Effector memory CD8-positive, alpha-beta T cell (primary cell): ENCODE measurements at regions not wholly inside any gene's neighbourhood (a gene's known extent, or its start where the extent isn't known, plus 50 kb on each side); places are given as distances from the start of the nearest gene placed in this dataset.
"Not testable (repeated sequence)": the region's sequence is repeated elsewhere in the genome, so short reads cannot be mapped to it uniquely, and the experiment has no call there.

Experiments
- ATAC-seq: fragments of 150-1000 bp; cut with Tn5 transposase; replicated peaks from 2 replicates; pipeline ENCODE4 v1.10.0; 2021; ENCODE audit warnings: mild to moderate bottlenecking, moderate library complexity
- DNase-seq, 3 experiments: peaks; one replicate each; pipeline ENCODE4 v3.0.0; 2021
- H3K27ac Mint-ChIP-seq, 2 donors: one replicate each; pipeline ENCODE4 v1.8.0; 2022; ENCODE audit warnings: mild to moderate bottlenecking in 2 of 2, mixed read lengths in 2 of 2, moderate library complexity in 2 of 2
- H3K27me3 Mint-ChIP-seq, 2 donors: one replicate each; pipeline ENCODE4 v1.8.0; 2022; ENCODE audit warnings: mixed read lengths in 2 of 2
- H3K36me3 Mint-ChIP-seq: one replicate; pipeline ENCODE4 v1.8.0; 2022; ENCODE audit warnings: mild to moderate bottlenecking, moderate library complexity, mixed read lengths; ENCODE audit not compliant: insufficient read depth
- H3K4me1 Mint-ChIP-seq, 2 donors: one replicate each; pipeline ENCODE4 v1.8.0; 2022; ENCODE audit warnings: low read depth in 2 of 2, mixed read lengths in 2 of 2
- H3K4me3 Mint-ChIP-seq, 2 donors: one replicate each; pipeline ENCODE4 v1.8.0; 2022; ENCODE audit warnings: mild to moderate bottlenecking in 2 of 2, mixed read lengths in 2 of 2, moderate library complexity in 2 of 2
- H3K9me3 Mint-ChIP-seq, 2 donors: one replicate each; pipeline ENCODE4 v1.8.0; 2022; ENCODE audit warnings: mixed read lengths in 2 of 2

DNA sequence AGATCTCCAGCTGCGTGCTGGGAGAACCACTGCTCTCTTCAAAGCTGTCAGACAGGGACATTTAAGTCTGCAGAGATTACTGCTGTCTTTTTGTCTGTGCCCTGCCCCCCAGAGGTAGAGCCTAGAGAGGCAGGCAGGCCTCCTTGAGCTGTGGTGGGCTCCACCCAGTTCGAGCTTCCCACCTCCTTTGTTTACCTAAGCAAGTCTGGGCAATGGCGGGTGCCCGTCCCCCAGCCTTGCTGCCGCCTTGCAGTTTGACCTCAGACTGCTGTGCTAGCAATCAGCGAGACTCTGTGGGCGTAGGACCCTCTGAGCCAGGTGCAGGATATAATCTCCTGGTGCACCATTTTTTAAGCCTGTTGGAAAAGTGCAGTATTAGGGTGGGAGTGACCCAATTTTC lies 128.6 kb downstream of the ACTR3 start:
- not testable (repeated sequence) for H3K4me3 Mint-ChIP-seq, DNase-seq, H3K9me3 Mint-ChIP-seq, ATAC-seq, H3K27ac Mint-ChIP-seq, H3K4me1 Mint-ChIP-seq, H3K36me3 Mint-ChIP-seq
- peaks cover 39 to 45% of the 10 kb centered on the region in 2 donors for H3K27me3 Mint-ChIP-seq

DNA sequence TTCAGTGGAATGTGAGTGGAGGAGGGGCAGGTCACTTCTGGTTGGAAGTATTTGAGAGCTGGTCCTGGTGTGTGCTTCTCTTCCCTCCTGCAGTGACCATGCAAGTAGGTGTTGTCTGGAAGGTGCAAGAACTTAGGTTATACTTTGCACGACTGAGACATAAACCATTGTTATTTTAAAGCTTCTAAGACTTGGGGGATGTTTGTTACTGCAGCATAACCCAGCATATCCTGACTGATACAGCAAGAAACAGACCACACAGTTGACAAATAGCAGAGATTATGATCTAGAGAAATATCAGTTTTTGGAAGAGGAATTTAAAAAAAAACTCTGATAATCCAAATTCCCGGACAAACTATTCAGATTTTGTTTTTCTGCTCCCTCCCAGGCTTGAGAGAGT lies 130.8 kb downstream of the ACTR3 start:
- Mint-ChIP-seq H3K36me3 (no peaks in the 10 kb centered on the region), H3K27me3 (peaks cover 26 to 35% of the 10 kb centered on the region in 2 donors), H3K9me3 (peaks cover 0 to 6% of the 10 kb centered on the region in 2 donors), H3K27ac (no peak overlapping the region), H3K4me1 (no peaks in the 10 kb centered on the region), H3K4me3 (no peak overlapping the region)
- no peak for ATAC-seq
- DNase-seq: no peak

DNA sequence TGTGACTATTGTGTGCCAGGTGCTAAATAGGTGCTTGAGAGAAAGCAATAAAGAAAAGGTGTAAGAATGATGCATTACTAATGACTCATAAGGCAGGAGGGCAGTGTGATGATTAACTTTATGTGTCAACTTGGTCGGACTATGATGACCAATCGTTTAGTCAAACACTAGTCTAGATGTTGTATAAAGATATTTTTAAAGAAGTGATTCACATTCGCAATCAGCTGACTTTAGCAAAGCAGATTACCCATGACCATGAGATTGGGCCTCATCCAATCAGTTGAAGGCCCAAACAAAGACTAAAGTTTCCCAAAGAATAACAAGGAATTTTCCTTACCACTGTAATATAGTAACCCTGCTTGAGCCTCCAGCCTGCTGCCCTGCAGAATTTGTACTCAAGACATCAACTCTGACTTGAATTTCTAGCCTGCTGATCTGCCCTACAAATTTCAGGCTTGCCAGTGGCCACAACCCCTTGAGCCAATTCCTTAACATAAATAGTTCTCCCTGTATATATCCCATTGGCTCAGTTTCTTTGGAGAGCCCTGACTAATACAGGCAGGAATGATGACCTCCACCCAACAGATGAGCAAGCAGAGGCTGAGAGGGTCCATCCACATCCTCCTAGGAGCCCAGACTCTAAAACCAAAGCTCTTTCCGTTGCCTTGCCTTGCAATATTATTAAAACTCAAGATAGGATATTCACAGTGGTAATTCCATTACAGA lies 132.6 kb downstream of the ACTR3 start:
- no peak overlapping the region for H3K4me3 Mint-ChIP-seq
- H3K4me1 Mint-ChIP-seq: no peaks in the 10 kb centered on the region
- DNase-seq (no peak), ATAC-seq (no peak)
- H3K9me3 Mint-ChIP-seq: peaks cover 0 to 6% of the 10 kb centered on the region in 2 donors
- no peak overlapping the region for H3K27ac Mint-ChIP-seq
- H3K27me3 Mint-ChIP-seq: peaks cover 17 to 18% of the 10 kb centered on the region in 2 donors
- H3K36me3 Mint-ChIP-seq: no peaks in the 10 kb centered on the region

- H3K27me3 Mint-ChIP-seq: peaks cover 9 to 13% of the 10 kb centered on the region in 2 donors
- ATAC-seq (no peak), DNase-seq (no peak)
- no peak overlapping the region for H3K27ac Mint-ChIP-seq
- no peak overlapping the region for H3K4me3 Mint-ChIP-seq
- H3K36me3 Mint-ChIP-seq: no peaks in the 10 kb centered on the region
- no peaks in the 10 kb centered on the region for H3K4me1 Mint-ChIP-seq
- peaks cover 0 to 9% of the 10 kb centered on the region in 2 donors for H3K9me3 Mint-ChIP-seq
Observed at GRCh38 chr2:114024326-114024725, 134.4 kb downstream of the ACTR3 start.

DNA sequence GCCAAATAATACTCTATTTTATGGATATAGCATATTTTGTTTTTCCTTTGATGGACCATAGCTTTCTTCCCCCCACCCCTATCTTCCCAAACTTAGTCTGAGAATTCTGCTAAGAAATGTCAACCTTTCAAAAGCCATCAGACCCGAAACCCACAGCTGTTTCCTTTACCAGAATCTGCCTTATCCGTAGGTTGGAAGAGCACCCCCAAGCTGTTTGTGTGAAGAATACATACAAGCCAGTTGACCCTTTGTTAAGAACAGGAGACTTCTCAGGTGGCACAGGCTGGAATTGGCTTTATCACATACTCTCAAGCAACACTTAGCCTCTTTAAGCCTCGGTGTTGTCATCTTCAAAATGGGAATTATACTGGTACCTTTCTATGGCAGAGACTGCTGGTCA lies 135.1 kb downstream of the ACTR3 start:
- Mint-ChIP-seq H3K36me3 (no peaks in the 10 kb centered on the region), H3K27me3 (peaks cover 9 to 13% of the 10 kb centered on the region in 2 donors), H3K4me3 (no peak overlapping the region), H3K9me3 (peaks cover 0 to 9% of the 10 kb centered on the region in 2 donors), H3K4me1 (no peaks in the 10 kb centered on the region), H3K27ac (no peak overlapping the region)
- ATAC-seq: no peak
- DNase-seq: no peak

DNA sequence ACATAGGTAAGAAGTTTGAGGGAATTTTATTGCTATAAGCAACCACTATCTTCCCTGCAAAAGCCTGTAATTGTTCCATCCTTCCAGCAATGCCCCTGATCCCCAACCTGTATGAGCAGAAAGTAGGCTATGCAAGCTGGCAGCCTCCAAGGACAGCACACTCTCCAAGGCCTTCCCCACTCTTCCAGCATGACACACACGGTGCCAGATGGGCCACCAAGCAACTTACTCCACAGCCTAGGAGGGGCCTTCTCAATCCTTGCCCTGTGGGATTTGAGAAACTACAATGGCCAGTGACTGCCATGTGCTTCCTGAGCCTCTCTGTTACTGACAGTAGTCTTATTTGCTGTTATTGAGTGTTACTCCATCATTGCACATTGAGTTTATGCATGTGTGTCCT lies 137.5 kb downstream of the ACTR3 start:
- Mint-ChIP-seq H3K36me3 (no peaks in the 10 kb centered on the region), H3K4me1 (no peaks in the 10 kb centered on the region), H3K4me3 (no peak overlapping the region), H3K27ac (no peak overlapping the region), H3K27me3 (peaks cover 11 to 17% of the 10 kb centered on the region in 2 donors), H3K9me3 (peaks cover 0 to 4% of the 10 kb centered on the region in 2 donors)
- ATAC-seq (no peak), DNase-seq (no peak)

GRCh38 chr2:114031605-114032505 lies 142.0 kb downstream of the ACTR3 start:
- DNase-seq (no peak), ATAC-seq (no peak)
- H3K9me3 Mint-ChIP-seq: peaks cover 0 to 4% of the 10 kb centered on the region in 2 donors
- peaks cover 22 to 39% of the 10 kb centered on the region in 2 donors for H3K27me3 Mint-ChIP-seq
- no peak overlapping the region for H3K27ac Mint-ChIP-seq
- H3K4me3 Mint-ChIP-seq: no peak overlapping the region
- H3K4me1 Mint-ChIP-seq: no peaks in the 10 kb centered on the region
- H3K36me3 Mint-ChIP-seq: no peaks in the 10 kb centered on the region

DNA sequence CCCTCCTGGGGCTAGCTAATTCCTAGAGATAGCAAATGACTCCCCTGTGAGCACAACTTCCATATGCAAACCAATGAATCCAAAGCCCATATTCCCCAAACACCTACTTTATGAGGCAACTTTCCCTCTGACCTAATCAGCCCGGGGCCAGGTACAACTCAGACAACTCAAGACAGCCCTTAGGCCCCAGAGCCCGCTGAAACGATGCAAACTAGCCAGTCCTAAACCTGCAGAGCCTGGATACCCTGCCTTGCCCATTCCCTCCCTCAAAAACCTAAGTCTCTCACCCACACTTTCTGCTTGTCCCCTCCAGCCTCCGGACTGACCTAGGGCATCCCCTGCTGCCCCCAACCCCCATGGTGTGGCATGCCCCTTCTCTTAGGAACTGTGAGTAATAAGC lies 142.8 kb downstream of the ACTR3 start:
- Mint-ChIP-seq H3K36me3 (no peaks in the 10 kb centered on the region), H3K9me3 (peaks cover 0 to 4% of the 10 kb centered on the region in 2 donors), H3K4me3 (no peak overlapping the region), H3K4me1 (no peaks in the 10 kb centered on the region), H3K27me3 (peaks cover 26 to 48% of the 10 kb centered on the region in 2 donors), H3K27ac (no peak overlapping the region)
- ATAC-seq: no peak
- no peak for DNase-seq

GRCh38 chr2:114034742-114035141 lies 144.9 kb downstream of the ACTR3 start:
- DNase-seq: no peak
- Mint-ChIP-seq H3K36me3 (no peaks in the 10 kb centered on the region), H3K27ac (no peak overlapping the region), H3K4me3 (no peak overlapping the region), H3K9me3 (no peaks in the 10 kb centered on the region), H3K27me3 (peaks cover 32 to 51% of the 10 kb centered on the region in 2 donors), H3K4me1 (no peaks in the 10 kb centered on the region)
- ATAC-seq: no peak

GRCh38 chr2:114038710-114039109 lies 148.8 kb downstream of the ACTR3 start:
- H3K4me1 Mint-ChIP-seq: no peaks in the 10 kb centered on the region
- DNase-seq: no peak
- peaks cover 18 to 37% of the 10 kb centered on the region in 2 donors for H3K27me3 Mint-ChIP-seq

DNA sequence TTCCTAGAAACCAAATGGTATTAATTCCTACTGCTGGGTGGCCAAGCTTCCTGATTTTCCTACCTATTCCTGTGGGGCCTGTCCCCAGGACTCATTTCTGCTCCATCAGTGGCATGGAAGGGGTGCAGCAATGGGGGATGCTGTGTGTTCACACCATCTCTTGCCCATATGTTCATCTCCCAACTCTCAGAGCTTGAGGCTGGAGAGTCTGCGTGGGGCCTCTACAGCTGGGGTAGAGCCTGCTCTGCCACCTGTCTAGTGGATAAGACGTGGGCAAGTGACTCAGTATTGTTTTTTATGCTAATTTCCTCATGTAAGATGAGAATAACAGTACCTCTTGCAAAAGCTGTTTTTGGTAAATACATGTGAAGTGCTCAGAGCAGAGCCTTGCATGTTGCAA lies 149.8 kb downstream of the ACTR3 start:
- H3K9me3 Mint-ChIP-seq: no peaks in the 10 kb centered on the region
- H3K27me3 Mint-ChIP-seq: peaks cover 20 to 39% of the 10 kb centered on the region in 2 donors
- H3K27ac Mint-ChIP-seq: no peak overlapping the region
- ATAC-seq (no peak), DNase-seq (no peak)
- H3K36me3 Mint-ChIP-seq: no peaks in the 10 kb centered on the region
- H3K4me1 Mint-ChIP-seq: no peaks in the 10 kb centered on the region
- no peak overlapping the region for H3K4me3 Mint-ChIP-seq

More at GRCh38 chr2:114038710-114039109, 148.8 kb downstream of the ACTR3 start:
- no peak overlapping the region for H3K27ac Mint-ChIP-seq
- ATAC-seq: no peak
- H3K9me3 Mint-ChIP-seq: no peaks in the 10 kb centered on the region
- no peaks in the 10 kb centered on the region for H3K36me3 Mint-ChIP-seq
- no peak overlapping the region for H3K4me3 Mint-ChIP-seq

DNA sequence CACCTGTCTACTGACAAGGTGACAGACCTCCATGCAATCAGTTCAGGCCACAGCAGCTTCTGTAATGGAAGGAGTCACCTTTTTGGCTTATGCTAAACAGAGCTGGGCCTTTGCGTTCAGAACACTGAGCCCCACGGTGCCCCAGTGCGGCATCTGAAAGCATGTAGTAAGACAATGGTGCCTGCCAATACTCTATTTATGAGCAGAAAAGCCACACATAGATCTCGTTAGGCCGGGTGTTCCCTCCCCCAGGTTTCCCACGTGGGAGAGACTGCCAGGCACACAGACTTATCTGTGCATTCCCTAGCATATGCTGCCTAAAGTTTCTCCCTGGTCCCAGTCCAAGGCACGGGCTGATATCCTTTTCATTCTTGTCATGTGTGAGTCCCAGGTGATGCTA lies 150.9 kb downstream of the ACTR3 start:
- Mint-ChIP-seq H3K4me1 (no peaks in the 10 kb centered on the region), H3K27me3 (peaks cover 20 to 40% of the 10 kb centered on the region in 2 donors), H3K9me3 (no peaks in the 10 kb centered on the region), H3K36me3 (no peaks in the 10 kb centered on the region), H3K27ac (no peak overlapping the region), H3K4me3 (no peak overlapping the region)
- no peak for DNase-seq
- no peak for ATAC-seq

DNA sequence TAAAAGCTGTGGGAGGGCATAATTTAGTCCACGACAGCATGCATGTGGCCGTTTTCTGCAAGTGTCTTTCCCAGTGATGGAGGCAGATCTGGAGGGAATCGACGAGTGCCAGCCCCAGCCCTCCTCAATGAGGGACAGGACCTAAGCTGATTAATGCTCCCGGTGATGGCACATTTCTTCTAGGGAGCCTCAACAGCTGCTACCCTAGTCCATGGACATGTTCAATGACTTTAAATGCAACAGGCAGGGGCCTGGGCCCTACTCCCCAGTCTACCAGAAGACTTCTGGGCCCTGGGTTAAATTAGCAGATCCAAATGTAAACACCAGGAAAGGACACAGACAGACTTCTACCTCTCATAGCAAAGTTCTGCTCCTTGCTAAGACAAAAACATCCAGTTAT lies 155.1 kb downstream of the ACTR3 start:
- H3K27ac Mint-ChIP-seq: no peak overlapping the region
- DNase-seq (no peak), ATAC-seq (no peak)
- no peaks in the 10 kb centered on the region for H3K4me1 Mint-ChIP-seq
- H3K36me3 Mint-ChIP-seq: no peaks in the 10 kb centered on the region
- H3K27me3 Mint-ChIP-seq: peaks cover 25 to 38% of the 10 kb centered on the region in 2 donors
- no peak overlapping the region for H3K4me3 Mint-ChIP-seq
- H3K9me3 Mint-ChIP-seq: no peaks in the 10 kb centered on the region

GRCh38 chr2:114046373-114046772 lies 156.5 kb downstream of the ACTR3 start:
- ATAC-seq (no peak), DNase-seq (no peak)
- Mint-ChIP-seq H3K9me3 (no peaks in the 10 kb centered on the region), H3K27ac (no peak overlapping the region), H3K36me3 (no peaks in the 10 kb centered on the region), H3K4me1 (no peaks in the 10 kb centered on the region), H3K27me3 (peaks cover 28 to 32% of the 10 kb centered on the region in 2 donors), H3K4me3 (no peak overlapping the region)
